AG09309 (cell line): ENCODE measurements at regions not wholly inside any gene's neighbourhood (a gene's known extent, or its start where the extent isn't known, plus 50 kb on each side); places are given as distances from the start of the nearest gene placed in this dataset.
A peak's percentile ranks its signal among the peaks of the same experiment; 100 is the strongest.

Experiments
- DNase-seq: peaks from one replicate; pipeline ENCODE4 v3.0.0-alpha.2; 2010; ENCODE audit warnings: low read depth
- H3K4me3 ChIP-seq: 2 replicates; pipeline ENCODE4 v1.5.1; 2011; ENCODE audit warnings: mild to moderate bottlenecking, low read depth, low read length, moderate library complexity; ENCODE audit not compliant: control insufficient read depth
- CTCF ChIP-seq: IDR thresholded peaks from 2 replicates; pipeline ENCODE4 v1.5.1; 2011; ENCODE audit warnings: mild to moderate bottlenecking, low read depth, low read length, inconsistent platforms; ENCODE audit not compliant: insufficient read depth, control insufficient read depth; ENCODE audit errors: missing control alignments

- H3K4me3 ChIP-seq, result no peak overlapping the region
- no peak for DNase-seq
- no peak for TF ChIP-seq CTCF
Measured at GRCh38 chr18:43581936-43582519, 304.7 kb upstream of the SYT4 start.

- H3K4me3 ChIP-seq, result no peak overlapping the region
- peak; percentile 69 for TF ChIP-seq CTCF
- DNase-seq, result peak; percentile 10
Measured at GRCh38 chr18:43587538-43588153, 310.4 kb upstream of the SYT4 start.

GRCh38 chr18:43588838-43589237 lies 311.5 kb upstream of the SYT4 start:
- no peak overlapping the region for H3K4me3 ChIP-seq
- DNase-seq, result no peak
- TF ChIP-seq CTCF, result no peak

GRCh38 chr18:43589611-43590151 lies 312.4 kb upstream of the SYT4 start:
- no peak for TF ChIP-seq CTCF
- no peak for DNase-seq
- no peak overlapping the region for H3K4me3 ChIP-seq

GRCh38 chr18:43590182-43590903 lies 313.1 kb upstream of the SYT4 start:
- no peak for DNase-seq
- TF ChIP-seq CTCF, result no peak
- H3K4me3 ChIP-seq, result no peak overlapping the region

- no peak for TF ChIP-seq CTCF
- no peak overlapping the region for H3K4me3 ChIP-seq
- no peak for DNase-seq
Measured at GRCh38 chr18:43592269-43592668, 315.0 kb upstream of the SYT4 start.
